ENCODE measurements at regions not wholly inside any gene's neighbourhood (a gene's known extent, or its start where the extent isn't known, plus 50 kb on each side); places are given as distances from the start of the nearest gene placed in this dataset.

GRCh38 chr5:125584140-125584520 lies 837.7 kb upstream of the ZNF608 start:
- no peak for DNase-seq

GRCh38 chr5:125587631-125588030 lies 835.6 kb upstream of the GRAMD2B start:
- DNase-seq: no peak

- DNase-seq: no peak
Measured at GRCh38 chr5:125592856-125593255, 830.4 kb upstream of the GRAMD2B start.

- DNase-seq: no peak
Measured at GRCh38 chr5:125595095-125595494, 828.1 kb upstream of the GRAMD2B start.

- no peak for DNase-seq
Measured at GRCh38 chr5:125595845-125596244, 827.4 kb upstream of the GRAMD2B start.

- no peak for DNase-seq
Measured at GRCh38 chr5:125597338-125597737, 825.9 kb upstream of the GRAMD2B start.

- no peak for DNase-seq
Measured at GRCh38 chr5:125600559-125600958, 822.6 kb upstream of the GRAMD2B start.

- no peak for DNase-seq
Measured at GRCh38 chr5:125602184-125602583, 821.0 kb upstream of the GRAMD2B start.

GRCh38 chr5:125603321-125603720 lies 819.9 kb upstream of the GRAMD2B start:
- DNase-seq: no peak

- DNase-seq: no peak
Measured at GRCh38 chr5:125604104-125604503, 819.1 kb upstream of the GRAMD2B start.

- DNase-seq: no peak
Measured at GRCh38 chr5:125607018-125607417, 816.2 kb upstream of the GRAMD2B start.

- DNase-seq: no peak
Measured at GRCh38 chr5:125609011-125609410, 814.2 kb upstream of the GRAMD2B start.

GRCh38 chr5:125610892-125611291 lies 812.3 kb upstream of the GRAMD2B start:
- DNase-seq: no peak

- no peak for DNase-seq
Measured at GRCh38 chr5:125611541-125611940, 811.7 kb upstream of the GRAMD2B start.

- DNase-seq: no peak
Measured at GRCh38 chr5:125612181-125612721, 811.0 kb upstream of the GRAMD2B start.

GRCh38 chr5:125612776-125613175 lies 810.4 kb upstream of the GRAMD2B start:
- DNase-seq: no peak

GRCh38 chr5:125630237-125630636 lies 793.0 kb upstream of the GRAMD2B start:
- DNase-seq: no peak

GRCh38 chr5:125633523-125633922 lies 789.7 kb upstream of the GRAMD2B start:
- DNase-seq: no peak

GRCh38 chr5:125634216-125634835 lies 788.9 kb upstream of the GRAMD2B start:
- no peak for DNase-seq

- DNase-seq: no peak
Measured at GRCh38 chr5:125639858-125640257, 783.4 kb upstream of the GRAMD2B start.

- no peak for DNase-seq
Measured at GRCh38 chr5:125652761-125653160, 770.4 kb upstream of the GRAMD2B start.

- DNase-seq: no peak
Measured at GRCh38 chr5:125654392-125654791, 768.8 kb upstream of the GRAMD2B start.

- no peak for DNase-seq
Measured at GRCh38 chr5:125655156-125655555, 768.1 kb upstream of the GRAMD2B start.

- DNase-seq: no peak
Measured at GRCh38 chr5:125657936-125658335, 765.3 kb upstream of the GRAMD2B start.

All from T-helper 9 cell (primary cell).